ENCODE measurements at regions not wholly inside any gene's neighbourhood (a gene's known extent, or its start where the extent isn't known, plus 50 kb on each side); places are given as distances from the start of the nearest gene placed in this dataset.
A peak's percentile ranks its signal among the peaks of the same experiment; 100 is the strongest.

DNA sequence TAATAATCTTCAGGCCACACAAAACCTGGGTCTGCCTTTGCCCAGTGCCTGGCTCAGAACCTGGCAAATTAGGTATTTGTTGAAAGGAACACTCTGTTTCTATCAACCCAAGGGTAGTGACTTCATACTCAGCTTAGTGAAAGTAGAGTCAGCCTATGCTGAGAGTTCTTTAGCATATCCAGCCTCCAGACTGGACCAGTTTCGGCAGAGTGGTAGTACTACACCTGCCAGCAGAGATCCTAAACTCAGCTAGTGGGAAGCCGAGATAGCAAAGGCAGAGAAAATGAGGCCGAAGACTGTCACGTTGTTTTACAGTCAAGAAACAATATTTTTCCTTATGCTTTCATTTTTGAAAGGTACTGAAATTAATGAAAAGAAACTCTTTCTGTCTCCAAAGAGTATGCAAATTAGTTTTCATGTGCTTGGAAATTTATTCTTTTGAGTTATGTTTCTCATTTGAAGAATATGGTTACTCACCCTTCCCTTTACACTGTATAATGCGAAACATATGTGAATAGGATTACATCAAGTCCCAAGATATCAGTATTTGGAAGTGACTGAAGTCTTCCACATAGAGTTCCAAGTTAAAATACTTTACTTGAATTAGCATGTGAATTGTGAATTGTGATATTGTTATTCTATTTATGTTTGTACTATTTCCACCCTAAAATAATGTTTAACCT lies 52.2 kb upstream of the UGP2 start:
- Histone ChIP-seq H3K4me3 (no peak overlapping the region), H3K4me1 (peaks cover 0 to 13% (median 3%) of the 10 kb centered on the region in 4 donors), H3K9me3 (no peaks in the 10 kb centered on the region), H3K27me3 (no peaks in the 10 kb centered on the region), H3K27ac (no peak overlapping the region), H3K36me3 (no peaks in the 10 kb centered on the region)
- TF ChIP-seq POLR2A (IDR thresholded peaks at IDR 0.05): no peak
- no peak for TF ChIP-seq CTCF (IDR thresholded peaks at IDR 0.05)
- WGBS (ENCODE audit: insufficient coverage, low coverage, low lambda C conversion rate, missing lambda C conversion rate): 87% methylated on average over 5 of the region's 5 CpGs
- intact Hi-C loops (cut with DNase I): no loop called here
- DNase-seq (no peak), ATAC-seq (no peak)

DNA sequence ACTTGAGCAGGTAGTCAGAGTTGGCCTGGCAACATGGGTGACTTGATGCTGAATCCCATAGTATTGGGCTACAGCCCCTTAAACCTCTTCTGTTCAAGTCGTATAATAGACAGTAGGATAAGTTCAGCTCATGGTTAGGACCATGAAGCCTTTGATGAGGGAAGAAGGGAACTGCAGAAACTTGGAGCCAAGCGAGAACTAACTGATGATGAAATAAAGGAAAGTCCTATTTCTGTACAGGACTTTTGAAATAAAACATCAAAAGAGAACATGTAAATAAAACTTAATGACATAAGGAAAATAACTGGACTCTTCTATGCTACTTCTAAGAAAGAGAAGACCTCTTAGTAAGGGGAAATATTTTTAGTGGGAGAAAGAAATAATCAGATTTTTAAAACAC lies 51.2 kb upstream of the UGP2 start:
- ATAC-seq (peak in 3 of 4 donors; percentile 48 to 55 (median 49)), DNase-seq (no peak)
- peaks cover 0 to 13% (median 3%) of the 10 kb centered on the region in 4 donors for H3K4me1 ChIP-seq
- H3K9me3 ChIP-seq: no peaks in the 10 kb centered on the region
- H3K27me3 ChIP-seq: no peaks in the 10 kb centered on the region
- H3K27ac ChIP-seq: peak overlapping the region in 1 of 3 donors; percentile 30
- intact Hi-C loops (cut with DNase I): no loop called here
- 34% methylated on average over 2 of the region's 2 CpGs for WGBS (ENCODE audit: insufficient coverage, low coverage, low lambda C conversion rate, missing lambda C conversion rate)
- H3K36me3 ChIP-seq: no peaks in the 10 kb centered on the region
- TF ChIP-seq POLR2A (IDR thresholded peaks at IDR 0.05): no peak
- TF ChIP-seq CTCF (IDR thresholded peaks at IDR 0.05): no peak
- no peak overlapping the region for H3K4me3 ChIP-seq

DNA sequence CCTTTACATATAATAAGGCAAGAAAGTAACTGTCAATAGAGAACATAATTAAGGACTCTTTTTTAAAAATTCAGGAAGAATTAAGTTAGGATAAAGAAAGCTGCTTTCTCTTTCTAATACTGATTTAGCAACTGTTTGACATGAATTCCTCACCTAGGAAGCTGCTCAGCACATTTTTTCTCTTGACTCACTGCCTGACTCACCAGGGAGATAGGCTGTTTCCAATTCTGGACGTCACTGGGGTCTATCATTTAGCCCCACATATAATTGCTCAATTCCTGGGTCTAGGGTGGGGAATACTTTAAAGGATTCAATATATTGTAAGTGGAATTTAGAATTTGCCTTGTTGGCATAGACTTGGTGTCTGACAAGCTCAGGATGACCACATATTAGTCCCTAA lies 50.8 kb upstream of the UGP2 start:
- intact Hi-C loops (cut with DNase I): no loop called here
- TF ChIP-seq CTCF (IDR thresholded peaks at IDR 0.05): no peak
- no peak for TF ChIP-seq POLR2A (IDR thresholded peaks at IDR 0.05)
- Histone ChIP-seq H3K4me1 (peaks cover 0 to 13% (median 3%) of the 10 kb centered on the region in 4 donors), H3K27ac (peak overlapping the region in 1 of 3 donors; percentile 30), H3K9me3 (no peaks in the 10 kb centered on the region), H3K36me3 (no peaks in the 10 kb centered on the region), H3K27me3 (no peaks in the 10 kb centered on the region), H3K4me3 (no peak overlapping the region)
- ATAC-seq: peak; percentile 62 to 93 (median 75)
- WGBS (ENCODE audit: insufficient coverage, low coverage, low lambda C conversion rate, missing lambda C conversion rate): 11% methylated on average over 1 of the region's 1 CpG
- DNase-seq: no peak

DNA sequence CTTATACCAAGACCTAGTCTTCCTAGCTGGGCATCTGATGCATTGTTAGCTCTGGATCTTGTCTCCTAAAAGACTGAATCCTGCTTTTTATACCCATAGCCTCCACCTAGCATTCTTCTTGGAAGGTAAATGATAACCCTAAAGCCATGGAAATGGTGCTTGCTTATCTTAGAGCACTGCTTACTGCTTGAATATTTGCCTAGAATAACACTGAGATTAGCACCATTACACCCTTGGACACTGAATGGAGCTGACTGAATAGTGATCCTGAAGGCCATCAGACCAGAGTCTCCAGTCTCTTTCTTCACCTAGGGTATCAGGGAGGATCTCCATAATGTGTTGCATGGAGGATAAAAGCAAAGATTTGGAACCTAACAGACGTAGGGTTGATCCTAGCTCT lies 50.3 kb upstream of the UGP2 start:
- peak in 2 of 4 donors; percentile 7 to 9 for ATAC-seq
- DNase-seq: no peak
- intact Hi-C loops (cut with DNase I): no loop called here
- no peaks in the 10 kb centered on the region for H3K9me3 ChIP-seq
- no peak overlapping the region for H3K4me3 ChIP-seq
- no peak for TF ChIP-seq CTCF (IDR thresholded peaks at IDR 0.05)
- no peak for TF ChIP-seq POLR2A (IDR thresholded peaks at IDR 0.05)
- peak overlapping the region in 1 of 3 donors; percentile 30 for H3K27ac ChIP-seq
- no peaks in the 10 kb centered on the region for H3K27me3 ChIP-seq
- H3K36me3 ChIP-seq: no peaks in the 10 kb centered on the region
- H3K4me1 ChIP-seq: peaks cover 0 to 13% (median 3%) of the 10 kb centered on the region in 4 donors
- 83% methylated on average over 1 of the region's 1 CpG for WGBS (ENCODE audit: insufficient coverage, low coverage, low lambda C conversion rate, missing lambda C conversion rate)
